ENCODE measurements at regions not wholly inside any gene's neighbourhood (a gene's known extent, or its start where the extent isn't known, plus 50 kb on each side); places are given as distances from the start of the nearest gene placed in this dataset.
"Not testable (repeated sequence)": the region's sequence is repeated elsewhere in the genome, so short reads cannot be mapped to it uniquely, and the experiment has no call there.

DNA sequence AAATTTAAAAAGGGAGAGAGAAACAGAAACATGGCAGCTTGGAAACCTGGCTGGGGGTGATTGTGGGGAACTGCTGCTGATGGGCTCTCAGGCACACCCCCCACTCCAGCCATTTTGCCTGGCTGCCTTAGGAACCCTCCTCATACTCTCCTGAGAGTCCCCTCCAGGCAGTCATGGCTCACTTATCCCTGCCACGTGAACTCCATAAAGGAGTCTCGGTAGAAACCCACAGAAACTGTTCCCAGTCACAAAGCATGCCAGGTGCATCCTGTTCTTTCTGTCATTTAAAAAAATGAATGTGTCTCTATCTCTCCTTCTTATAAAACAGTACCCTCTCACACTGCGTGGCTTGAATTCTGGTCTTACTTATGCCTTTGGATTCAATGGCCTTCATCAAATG, 242.8 kb downstream of the ZNF479 start:
- not testable (repeated sequence) for TF ChIP-seq CTCF, POLR2A (IDR thresholded peaks at IDR 0.05)
